Gastroesophageal sphincter (tissue), 4 donors: ENCODE measurements at regions not wholly inside any gene's neighbourhood (a gene's known extent, or its start where the extent isn't known, plus 50 kb on each side); places are given as distances from the start of the nearest gene placed in this dataset.

Experiments
- ATAC-seq: fragments of 150-250 bp; one replicate; pipeline ENCODE4 v1.9.1; 2016; ENCODE audit warnings: mild to moderate bottlenecking, moderate library complexity
- H3K27ac ChIP-seq, 4 donors: fragments of 200-600 bp; sonication (generic) in 3 of 4; 1 replicate in 3 of 4; 2 replicates in 1 of 4; pipeline ENCODE4 v1.5.1; 2016 to 2019
- H3K27me3 ChIP-seq: fragments of 200-600 bp; sonication (generic); one replicate; pipeline ENCODE4 v1.5.1; 2019
- H3K36me3 ChIP-seq, 2 donors: fragments of 200-600 bp; sonication (generic); one replicate each; pipeline ENCODE4 v1.5.1; 2019; ENCODE audit warnings: control low read depth in 1 of 2
- H3K4me1 ChIP-seq, 3 donors: fragments of 200-600 bp; sonication (generic); 1 replicate in 2 of 3; 2 replicates in 1 of 3; pipeline ENCODE4 v1.5.1; 2016 to 2019; ENCODE audit warnings: control low read depth in 2 of 3
- H3K4me3 ChIP-seq, 2 donors: fragments of 200-600 bp; sonication (generic); one replicate each; pipeline ENCODE4 v1.5.1; 2019; ENCODE audit warnings: mild to moderate bottlenecking in 1 of 2, moderate library complexity in 1 of 2
- H3K9me3 ChIP-seq, 3 donors: fragments of 200-600 bp; sonication (generic); one replicate each; pipeline ENCODE4 v1.5.1; 2017 to 2019; ENCODE audit warnings: control low read depth in 2 of 3
- CTCF ChIP-seq, 4 experiments: fragments of 200-600 bp in 2 of 4; fragments of 450-650 bp in 2 of 4; sonication (generic) in 1 of 4; IDR thresholded peaks; one replicate each; pipeline ENCODE4 v1.5.1; 2017 to 2019; ENCODE audit warnings: antibody characterized with exemption in 4 of 4, mild to moderate bottlenecking in 2 of 4, moderate library complexity in 2 of 4
- EP300 ChIP-seq: sonication (generic); formaldehyde crosslinking; IDR thresholded peaks from one replicate; pipeline ENCODE4 v1.6.1; 2017; ENCODE audit warnings: antibody characterized with exemption, mild to moderate bottlenecking
- POLR2A ChIP-seq, 2 donors: fragments of 450-650 bp; IDR thresholded peaks; one replicate each; pipeline ENCODE4 v1.6.1; 2017; ENCODE audit warnings: antibody characterized with exemption in 2 of 2, mild to moderate bottlenecking in 2 of 2, moderate library complexity in 1 of 2
- POLR2AphosphoS5 ChIP-seq: sonication (generic); formaldehyde crosslinking; IDR thresholded peaks from one replicate; pipeline ENCODE4 v1.6.1; 2017; ENCODE audit warnings: antibody characterized with exemption
- WGBS, 2 donors: methylation state at CpG; one replicate each; pipeline ENCODE4 v1.1.5; 2018; ENCODE audit warnings: low coverage in 1 of 2; 5-methylcytosine and 5-hydroxymethylcytosine counted together

GRCh38 chr22:48039326-48039725 lies 1276.9 kb downstream of the TBC1D22A start:
- 67 to 81% methylated on average over 2 to 3 of the region's 5 CpGs for WGBS, 2 donors
- ATAC-seq, result no peak
- Histone ChIP-seq H3K4me1 (no peaks in the 10 kb centered on the region), H3K4me3 (no peak overlapping the region), H3K27me3 (peaks cover 59% of the 10 kb centered on the region), H3K36me3 (no peaks in the 10 kb centered on the region), H3K27ac (no peak overlapping the region), H3K9me3 (peaks cover 0 to 9% (median 0%) of the 10 kb centered on the region in 3 donors)
- TF ChIP-seq CTCF (IDR thresholded peaks at IDR 0.05), result no peak
- TF ChIP-seq EP300, result no peak
- TF ChIP-seq POLR2A (IDR thresholded peaks at IDR 0.05), result no peak
- TF ChIP-seq POLR2AphosphoS5, result no peak

- H3K9me3 ChIP-seq, result peaks cover 0 to 9% (median 0%) of the 10 kb centered on the region in 3 donors
- no peak overlapping the region for H3K4me3 ChIP-seq
- TF ChIP-seq POLR2AphosphoS5 (no peak), POLR2A (IDR thresholded peaks at IDR 0.05) (no peak), EP300 (no peak), CTCF (IDR thresholded peaks at IDR 0.05) (no peak)
- no peak overlapping the region for H3K27ac ChIP-seq
- ATAC-seq, result no peak
- 62 to 63% methylated on average over 2 to 3 of the region's 4 CpGs for WGBS, 2 donors
- no peaks in the 10 kb centered on the region for H3K4me1 ChIP-seq
- peaks cover 47% of the 10 kb centered on the region for H3K27me3 ChIP-seq
- no peaks in the 10 kb centered on the region for H3K36me3 ChIP-seq
Observed at GRCh38 chr22:48037618-48038017, 1275.2 kb downstream of the TBC1D22A start.

GRCh38 chr22:48035897-48036296 lies 1273.4 kb downstream of the TBC1D22A start:
- no peak for ATAC-seq
- Histone ChIP-seq H3K4me3 (no peak overlapping the region), H3K9me3 (peaks cover 0 to 9% (median 0%) of the 10 kb centered on the region in 3 donors), H3K4me1 (no peaks in the 10 kb centered on the region), H3K27me3 (peaks cover 38% of the 10 kb centered on the region), H3K27ac (no peak overlapping the region), H3K36me3 (no peaks in the 10 kb centered on the region)
- 81 to 91% methylated on average over 8 of the region's 12 CpGs for WGBS, 2 donors
- no peak for TF ChIP-seq CTCF (IDR thresholded peaks at IDR 0.05)
- TF ChIP-seq POLR2AphosphoS5, result no peak
- no peak for TF ChIP-seq POLR2A (IDR thresholded peaks at IDR 0.05)
- TF ChIP-seq EP300, result no peak

GRCh38 chr22:48031589-48031988 lies 1269.1 kb downstream of the TBC1D22A start:
- ATAC-seq, result no peak
- no peak for TF ChIP-seq CTCF (IDR thresholded peaks at IDR 0.05)
- TF ChIP-seq POLR2AphosphoS5, result no peak
- Histone ChIP-seq H3K36me3 (no peaks in the 10 kb centered on the region), H3K27me3 (peaks cover 13% of the 10 kb centered on the region), H3K9me3 (no peaks in the 10 kb centered on the region), H3K4me3 (no peak overlapping the region), H3K4me1 (no peaks in the 10 kb centered on the region), H3K27ac (no peak overlapping the region)
- WGBS, 2 donors, result 71 to 73% methylated on average over 5 to 6 of the region's 6 CpGs

- ATAC-seq, result no peak
- H3K4me3 ChIP-seq, result no peak overlapping the region
- H3K27me3 ChIP-seq, result peaks cover 13% of the 10 kb centered on the region
- no peak for TF ChIP-seq POLR2AphosphoS5
- no peak for TF ChIP-seq EP300
- no peak for TF ChIP-seq POLR2A (IDR thresholded peaks at IDR 0.05)
- TF ChIP-seq CTCF (IDR thresholded peaks at IDR 0.05), result no peak
- peaks cover 0 to 14% (median 0%) of the 10 kb centered on the region in 3 donors for H3K9me3 ChIP-seq
- 58 to 88% methylated on average over 2 of the region's 2 CpGs for WGBS, 2 donors
- no peaks in the 10 kb centered on the region for H3K4me1 ChIP-seq
- H3K27ac ChIP-seq, result no peak overlapping the region
- no peaks in the 10 kb centered on the region for H3K36me3 ChIP-seq
Observed at GRCh38 chr22:48025096-48025495, 1262.6 kb downstream of the TBC1D22A start.
